NCI-H510A treated with DMSO at 0.1 percent for 48 hours (cell line): ENCODE measurements at regions not wholly inside any gene's neighbourhood (a gene's known extent, or its start where the extent isn't known, plus 50 kb on each side); places are given as distances from the start of the nearest gene placed in this dataset.
"Not testable (repeated sequence)": the region's sequence is repeated elsewhere in the genome, so short reads cannot be mapped to it uniquely, and the experiment has no call there.

Source experiments
- DNase-seq: peaks from one replicate; lab custom pipeline; 2025; lab: John Stamatoyannopoulos, UW

GRCh38 chr6:151154418-151154817 lies 85.3 kb upstream of the AKAP12 start:
- DNase-seq = no peak

GRCh38 chr6:151155095-151155494 lies 84.7 kb upstream of the AKAP12 start:
- DNase-seq = no peak

- peak; percentile 41 for DNase-seq
Observed at GRCh38 chr6:151160929-151161757, 78.6 kb upstream of the AKAP12 start.

GRCh38 chr6:151164383-151164782 lies 75.4 kb upstream of the AKAP12 start:
- DNase-seq = no peak

- no peak for DNase-seq
Observed at GRCh38 chr6:151166180-151166579, 73.6 kb upstream of the AKAP12 start.

GRCh38 chr6:151167034-151167433 lies 72.7 kb upstream of the AKAP12 start:
- DNase-seq = no peak

GRCh38 chr6:151170622-151171246 lies 69.0 kb upstream of the AKAP12 start:
- DNase-seq = no peak

GRCh38 chr6:151172751-151173150 lies 67.0 kb upstream of the AKAP12 start:
- DNase-seq = no peak

GRCh38 chr6:151175662-151176445 lies 63.9 kb upstream of the AKAP12 start:
- DNase-seq = no peak

- no peak for DNase-seq
Observed at GRCh38 chr6:151176911-151177770, 62.6 kb upstream of the AKAP12 start.

- DNase-seq = no peak
Observed at GRCh38 chr6:151178373-151178772, 61.4 kb upstream of the AKAP12 start.

- no peak for DNase-seq
Observed at GRCh38 chr6:151179321-151179720, 60.4 kb upstream of the AKAP12 start.

- DNase-seq = no peak
Observed at GRCh38 chr6:151180330-151181048, 59.3 kb upstream of the AKAP12 start.

GRCh38 chr6:151181706-151182363 lies 57.9 kb upstream of the AKAP12 start:
- peak; percentile 2 for DNase-seq

- not testable (repeated sequence) for DNase-seq
Observed at GRCh38 chr6:151182958-151183357, 56.8 kb upstream of the AKAP12 start.

GRCh38 chr6:151185148-151185547 lies 54.6 kb upstream of the AKAP12 start:
- DNase-seq = no peak

GRCh38 chr6:151186306-151186705 lies 53.5 kb upstream of the AKAP12 start:
- DNase-seq = no peak

- no peak for DNase-seq
Observed at GRCh38 chr6:151186804-151187330, 52.9 kb upstream of the AKAP12 start.
